ENCODE measurements at regions not wholly inside any gene's neighbourhood (a gene's known extent, or its start where the extent isn't known, plus 50 kb on each side); places are given as distances from the start of the nearest gene placed in this dataset.

DNA sequence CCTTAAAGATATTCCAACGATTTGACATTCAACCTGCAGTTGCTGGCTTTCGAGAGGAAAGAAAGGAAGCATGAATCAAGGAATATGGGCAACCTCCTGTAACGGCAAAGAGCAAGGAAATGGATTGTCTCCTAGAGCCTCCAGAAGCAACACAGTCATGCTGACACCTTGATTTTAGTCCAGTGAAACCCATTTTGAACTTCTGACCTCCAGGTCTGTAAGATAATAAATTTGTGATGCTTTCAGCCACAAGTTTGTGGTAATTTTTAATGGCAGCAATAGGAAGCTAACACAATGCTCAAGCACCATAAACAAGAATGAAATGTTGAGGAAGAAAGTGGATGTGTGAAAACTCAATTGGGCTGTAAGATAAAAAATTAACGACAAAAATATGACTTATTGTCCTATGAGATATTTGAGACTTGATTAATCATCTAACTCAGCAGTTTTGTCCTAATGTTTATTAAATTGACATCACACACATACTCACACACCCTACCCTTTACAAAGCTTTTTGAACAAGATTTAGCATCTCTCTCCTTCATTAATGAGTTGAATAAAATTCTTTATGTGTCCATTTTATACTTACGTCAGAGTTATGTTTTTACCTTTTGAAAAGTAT is 857.2 kb upstream of the INTU start:
- no peak for DNase-seq (ENCODE audit: low spot score)

DNA sequence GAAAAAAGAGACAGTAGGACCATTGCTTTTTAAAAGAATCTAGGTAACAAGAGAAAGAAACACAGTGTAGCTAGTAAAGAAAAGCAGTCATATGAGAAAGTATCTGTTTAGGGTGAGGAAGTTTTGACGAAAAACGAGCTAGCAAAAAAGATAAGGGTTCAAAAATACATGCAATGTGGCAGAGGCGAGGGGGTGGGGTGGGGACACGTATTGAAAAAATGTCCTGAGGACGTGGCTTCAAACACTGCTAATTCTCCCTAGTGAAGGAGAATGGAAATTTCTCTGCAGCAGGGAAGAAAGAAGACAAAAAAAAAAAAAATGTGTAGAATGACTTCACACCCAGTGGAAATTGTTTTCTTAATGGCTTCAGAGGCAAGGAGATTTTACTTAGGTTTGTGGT is 856.4 kb upstream of the INTU start:
- no peak for DNase-seq (ENCODE audit: low spot score)

DNA sequence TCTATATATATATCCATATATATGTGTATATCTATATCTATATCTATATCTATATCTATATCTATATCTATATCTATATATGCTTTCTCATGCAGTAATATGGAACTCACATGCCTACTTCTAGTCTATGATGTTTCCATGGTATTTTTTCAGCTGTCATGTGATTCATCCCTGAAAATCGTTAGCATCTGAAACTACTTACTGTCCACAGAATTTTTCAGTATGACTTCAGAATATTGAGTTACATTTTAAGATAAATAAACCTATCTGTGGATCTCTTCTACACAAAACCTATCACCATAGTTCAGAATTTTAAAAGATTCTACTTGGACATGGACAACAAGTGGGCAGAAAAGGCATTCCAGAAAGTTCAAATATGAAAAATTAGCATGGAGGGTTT is 855.1 kb upstream of the INTU start:
- DNase-seq (ENCODE audit: low spot score): no peak

DNA sequence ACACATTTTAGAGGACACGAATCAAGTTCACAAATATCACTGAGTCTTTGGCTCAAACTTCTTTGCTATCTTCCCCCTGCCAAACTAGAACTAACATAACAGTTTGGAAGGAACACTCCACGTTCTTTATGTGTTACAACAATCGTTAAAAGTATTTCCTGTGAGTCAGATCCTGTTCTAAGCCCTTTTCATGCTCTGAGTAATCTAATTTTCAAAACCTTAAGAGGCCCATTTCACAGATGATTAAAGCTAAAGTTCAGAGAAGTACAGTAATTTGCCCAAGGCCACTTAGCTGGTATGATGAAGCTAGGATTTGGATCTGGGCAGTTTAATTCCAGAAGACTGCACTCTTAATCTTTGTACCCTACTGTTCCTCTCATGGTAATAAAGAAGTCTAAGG is 854.4 kb upstream of the INTU start:
- DNase-seq (ENCODE audit: low spot score): no peak

DNA sequence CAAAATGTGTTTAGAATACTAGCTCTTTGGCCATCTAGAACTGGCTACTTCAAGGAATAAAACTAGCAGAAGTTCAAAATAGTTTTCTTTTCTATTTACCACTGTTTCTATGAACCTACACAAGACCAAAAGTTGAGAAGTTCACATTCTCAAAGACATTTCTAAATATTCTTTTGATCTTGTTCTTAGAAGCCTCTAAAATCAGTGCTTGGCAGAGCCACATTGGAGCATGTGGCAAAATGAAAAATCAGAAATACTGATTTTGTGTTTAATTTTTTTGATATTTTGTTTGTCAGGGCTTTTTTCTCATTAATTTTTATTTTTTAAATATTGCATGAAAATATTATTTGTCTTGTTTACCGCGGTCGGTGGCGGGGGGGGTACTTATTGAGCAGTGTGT is 853.8 kb upstream of the INTU start:
- no peak for DNase-seq (ENCODE audit: low spot score)

DNA sequence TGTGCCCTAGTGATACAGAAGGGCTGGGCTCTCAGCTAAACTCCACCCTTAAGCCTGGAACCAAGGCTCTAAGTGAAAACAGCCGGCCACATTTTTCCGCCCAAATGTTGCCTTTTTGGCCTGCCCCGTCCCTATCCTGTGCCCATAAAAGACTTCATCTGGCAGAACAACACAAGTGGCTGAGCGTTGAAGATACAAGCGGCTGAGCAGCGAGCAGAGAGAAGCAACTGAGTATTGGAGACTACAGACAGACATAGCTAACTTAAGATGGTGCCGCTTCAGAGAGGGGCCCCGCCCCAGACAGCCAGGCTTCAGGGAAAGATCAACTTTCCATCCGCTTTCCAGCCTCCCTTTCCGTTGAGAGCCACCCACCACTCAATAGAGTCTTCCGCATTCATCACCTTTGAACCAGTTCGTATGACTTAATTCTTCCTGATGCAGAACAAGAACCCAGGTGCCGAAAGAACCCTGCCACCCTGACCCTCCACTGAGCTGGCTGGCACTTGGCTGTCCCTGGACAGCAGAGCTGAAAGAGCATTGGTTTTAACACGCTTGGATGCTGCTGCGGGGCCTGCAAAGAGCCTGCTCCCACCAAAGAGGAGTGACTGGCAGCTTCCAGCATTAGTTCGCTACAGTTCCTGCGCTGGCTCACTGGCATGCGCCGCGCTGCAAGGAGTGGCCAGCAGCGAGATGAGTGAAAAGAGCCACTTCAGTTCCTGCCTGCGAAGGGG is 853.2 kb upstream of the INTU start:
- DNase-seq (ENCODE audit: low spot score): no peak

DNA sequence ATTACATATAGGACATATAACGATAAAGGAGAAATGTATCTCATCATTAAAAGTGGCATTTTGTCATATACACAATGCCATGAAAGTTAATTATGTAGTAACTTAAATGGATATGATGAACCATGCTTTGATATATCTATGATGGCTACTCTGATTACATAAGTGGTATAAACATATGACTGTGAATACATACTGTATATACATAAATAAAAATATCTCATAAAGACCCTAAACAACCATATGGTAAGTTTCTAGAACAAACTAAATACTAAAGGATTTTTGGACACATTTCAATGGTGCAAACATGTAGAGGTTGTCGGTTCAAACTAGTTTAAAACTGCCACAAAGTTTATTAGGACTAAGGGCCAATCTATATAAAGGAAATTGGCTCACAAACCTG is 849.6 kb upstream of the INTU start:
- DNase-seq (ENCODE audit: low spot score): no peak

DNA sequence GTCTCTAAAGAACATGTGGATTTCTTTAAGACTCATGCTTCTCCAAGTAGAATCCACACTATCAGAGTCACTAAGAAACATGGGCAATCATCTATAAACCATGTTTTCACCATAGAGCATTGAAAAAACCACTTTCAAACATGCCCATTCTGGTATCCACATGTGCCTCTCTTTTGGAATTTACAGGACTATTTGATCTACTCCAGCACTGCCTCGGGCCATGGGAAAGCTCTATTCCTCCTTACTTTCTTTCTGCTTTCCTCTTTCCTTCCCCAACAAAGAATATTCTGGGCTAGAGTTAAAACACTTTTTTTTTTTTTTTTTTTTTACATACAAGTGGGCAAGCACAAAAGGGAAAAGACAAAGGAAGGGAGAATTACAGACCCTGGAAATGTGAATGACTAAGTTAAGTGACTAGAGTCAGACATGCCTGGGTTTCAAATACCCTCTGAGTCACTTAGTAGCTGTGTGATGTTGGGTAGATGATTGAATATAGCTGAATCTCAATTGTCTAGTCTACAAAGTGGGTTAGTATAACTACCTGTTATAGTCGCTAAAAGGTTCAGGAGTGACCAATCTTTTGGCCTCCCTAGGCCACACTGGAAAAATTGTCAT is 847.7 kb upstream of the INTU start:
- no peak for DNase-seq (ENCODE audit: low spot score)

DNA sequence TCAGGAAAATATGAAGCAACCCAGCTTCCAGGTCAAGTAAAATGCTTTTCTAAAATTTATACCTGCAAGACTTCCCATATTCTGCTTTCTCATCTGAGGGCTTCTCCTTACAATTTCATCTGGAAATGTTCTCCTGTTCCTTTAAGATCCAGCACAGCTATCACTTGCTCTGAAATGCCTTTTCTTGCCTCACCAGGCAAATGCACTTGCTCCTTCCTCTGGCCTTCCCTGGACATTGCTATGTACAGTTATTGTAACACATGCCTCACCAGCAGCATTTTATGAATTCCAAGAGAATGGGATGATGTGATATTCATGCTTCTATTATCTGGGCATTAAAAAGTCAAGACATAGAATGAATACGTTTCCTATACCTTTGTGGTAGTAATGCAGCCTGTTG is 842.1 kb upstream of the INTU start:
- DNase-seq (ENCODE audit: low spot score): no peak

DNA sequence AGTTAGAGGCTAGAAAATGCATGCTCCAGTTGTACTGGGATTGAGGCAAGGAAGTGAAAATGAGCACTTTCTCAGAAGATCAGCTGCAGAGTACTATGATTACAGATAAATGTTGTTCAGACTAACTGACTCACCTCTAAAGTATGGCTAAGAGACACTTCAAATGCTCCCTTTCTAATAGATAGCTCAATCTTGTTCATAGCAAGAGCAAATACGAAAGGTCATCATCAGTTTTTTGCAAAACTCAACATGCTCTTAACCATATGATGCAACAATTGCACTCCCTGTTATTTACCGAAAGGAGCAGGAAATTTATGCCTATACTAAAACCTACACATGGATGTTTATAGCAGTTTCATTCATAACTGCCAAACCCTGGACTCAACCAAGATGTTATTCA is 838.4 kb upstream of the INTU start:
- no peak for DNase-seq (ENCODE audit: low spot score)

DNA sequence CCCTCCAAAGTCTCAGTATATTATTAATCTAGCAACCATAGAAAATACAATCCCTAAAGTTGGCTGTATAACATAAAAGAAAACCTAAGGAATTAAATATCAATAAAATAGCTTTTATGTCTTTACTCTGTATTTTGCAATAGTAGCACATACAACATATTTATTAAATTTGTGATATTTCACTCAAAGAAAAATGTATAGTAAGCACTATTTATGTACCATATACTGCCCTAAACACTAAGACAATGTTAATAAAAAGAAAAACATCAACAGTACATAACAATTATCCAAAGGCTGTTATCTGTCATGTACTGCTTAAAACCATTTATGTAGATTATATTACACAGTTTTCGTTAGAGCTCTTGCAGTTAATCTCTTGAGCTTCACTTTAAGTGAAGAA is 834.5 kb upstream of the INTU start:
- no peak for DNase-seq (ENCODE audit: low spot score)

DNA sequence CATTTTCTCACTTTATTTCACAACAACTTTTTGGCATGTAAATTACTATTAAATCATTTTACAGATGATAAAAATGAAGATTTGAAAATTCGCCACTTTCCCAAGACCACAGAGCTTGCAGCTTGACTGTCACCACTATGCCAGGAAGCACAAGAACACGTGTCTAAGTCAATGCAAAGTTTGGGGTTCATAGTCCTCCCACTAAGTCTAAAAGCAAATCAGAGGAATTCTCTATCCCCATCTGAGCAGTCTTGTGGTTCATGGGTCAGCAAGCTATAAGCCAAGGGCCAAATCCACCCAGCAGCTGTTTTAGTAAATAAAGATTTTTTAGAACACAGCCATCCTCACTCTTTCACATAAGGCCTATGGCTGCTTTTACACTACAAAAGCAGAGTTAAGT is 833.3 kb upstream of the INTU start:
- no peak for DNase-seq (ENCODE audit: low spot score)

DNA sequence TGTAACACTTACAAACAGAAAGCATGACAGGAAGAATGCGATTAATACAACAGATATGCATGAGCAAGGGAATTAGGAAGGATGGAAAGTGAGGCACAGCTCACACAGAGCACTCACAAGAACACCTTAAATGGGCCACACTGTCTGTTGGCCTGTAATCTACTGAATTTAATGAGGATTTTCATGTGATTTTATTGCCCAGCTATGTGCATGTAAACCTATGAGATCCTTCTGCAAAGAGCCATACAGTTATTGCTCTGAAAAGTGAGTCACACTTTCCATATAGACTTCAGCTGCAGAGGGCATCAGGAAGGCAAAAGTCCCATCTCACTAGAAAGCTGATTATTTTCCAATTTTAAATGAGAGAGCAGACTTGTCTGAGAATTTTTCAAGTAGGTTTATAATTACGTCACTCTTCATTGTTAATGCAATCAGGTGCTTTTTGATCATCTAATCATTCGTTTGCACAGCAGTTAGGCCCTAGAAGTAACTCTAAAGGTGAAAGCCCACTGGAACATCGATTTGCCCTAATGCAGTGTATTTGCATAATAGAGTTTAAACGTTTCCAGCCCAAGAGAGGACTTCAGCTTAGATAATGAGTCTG is 832.7 kb upstream of the INTU start:
- no peak for DNase-seq (ENCODE audit: low spot score)

DNA sequence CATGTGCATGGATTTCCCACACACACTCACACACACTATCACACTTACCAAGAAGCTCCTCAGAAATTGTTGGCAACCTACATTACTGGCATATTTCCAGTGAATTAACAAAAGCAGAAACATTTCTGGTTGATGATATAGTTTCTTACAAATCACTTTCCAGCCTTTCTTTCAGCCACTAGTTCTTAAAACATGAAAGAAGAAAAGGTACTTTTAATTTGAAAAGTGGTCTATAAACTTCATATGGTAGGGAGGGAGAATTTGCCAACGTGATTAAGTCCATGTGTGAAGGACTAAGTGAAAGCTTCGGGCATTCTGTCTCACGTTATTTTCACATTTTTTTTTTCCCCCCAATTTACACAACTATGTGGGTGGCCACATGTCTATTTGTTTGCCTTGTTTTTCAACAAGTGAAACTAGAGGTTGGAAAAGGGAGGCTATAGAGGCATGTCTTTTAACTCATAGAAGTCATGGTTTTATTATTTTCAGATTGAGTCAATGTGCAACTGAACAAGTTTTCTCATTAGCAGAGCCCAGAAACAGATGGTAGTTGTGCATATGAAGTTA is 832.1 kb upstream of the INTU start:
- no peak for DNase-seq (ENCODE audit: low spot score)

DNA sequence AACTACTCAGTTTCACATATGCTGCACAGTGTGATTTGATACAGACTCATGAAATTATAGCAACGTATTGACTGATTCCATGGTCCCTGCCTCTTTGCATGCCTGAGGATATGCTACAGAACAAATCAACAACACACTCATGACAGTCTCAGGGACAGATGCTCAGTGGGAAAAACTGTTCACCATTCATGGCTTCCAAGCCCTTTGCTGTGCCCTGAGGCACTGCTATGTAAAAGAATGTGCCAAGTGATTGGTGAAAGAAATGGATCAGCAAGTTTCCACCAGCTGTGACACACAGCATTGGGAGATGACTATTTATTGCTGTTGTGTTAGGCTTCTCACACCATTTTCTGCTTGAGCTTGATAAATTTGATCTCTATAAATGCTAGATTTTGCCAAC is 825.6 kb upstream of the INTU start:
- no peak for DNase-seq (ENCODE audit: low spot score)

DNA sequence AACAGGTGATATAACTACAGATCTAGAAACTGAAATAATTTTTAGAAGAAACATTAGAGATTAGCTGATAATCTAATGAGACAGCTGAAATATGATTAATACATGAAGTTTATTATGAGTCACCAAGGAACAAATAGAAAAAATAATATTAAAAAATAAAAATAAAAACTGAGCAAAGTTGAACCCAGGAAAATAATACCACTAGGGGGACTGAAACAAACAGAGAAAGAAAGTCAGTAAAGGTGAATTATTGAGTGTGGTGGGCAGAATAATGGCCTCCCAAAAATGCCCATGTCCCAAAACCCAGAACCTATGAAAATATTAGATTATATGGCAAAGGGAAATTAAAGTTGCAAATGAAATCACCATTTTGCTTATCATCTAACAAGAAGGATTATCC is 820.7 kb upstream of the INTU start:
- DNase-seq (ENCODE audit: low spot score): no peak

DNA sequence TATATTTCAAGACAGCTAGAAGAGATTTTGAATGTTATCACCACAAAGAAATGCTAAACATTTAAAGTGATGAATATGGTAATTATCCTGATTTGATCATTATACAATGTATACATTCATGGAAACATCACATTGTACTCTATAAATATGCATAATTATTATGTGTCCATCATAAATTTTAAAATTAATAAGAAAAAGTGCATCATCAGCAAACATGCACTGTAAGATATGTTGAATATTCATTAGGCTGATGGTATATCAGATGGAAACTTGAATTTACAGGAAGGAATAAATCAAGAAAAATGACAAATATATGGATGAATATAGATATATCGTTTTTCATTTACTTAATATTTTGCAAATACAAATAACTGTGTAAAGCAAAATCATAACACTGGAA is 812.1 kb upstream of the INTU start:
- DNase-seq (ENCODE audit: low spot score): no peak

DNA sequence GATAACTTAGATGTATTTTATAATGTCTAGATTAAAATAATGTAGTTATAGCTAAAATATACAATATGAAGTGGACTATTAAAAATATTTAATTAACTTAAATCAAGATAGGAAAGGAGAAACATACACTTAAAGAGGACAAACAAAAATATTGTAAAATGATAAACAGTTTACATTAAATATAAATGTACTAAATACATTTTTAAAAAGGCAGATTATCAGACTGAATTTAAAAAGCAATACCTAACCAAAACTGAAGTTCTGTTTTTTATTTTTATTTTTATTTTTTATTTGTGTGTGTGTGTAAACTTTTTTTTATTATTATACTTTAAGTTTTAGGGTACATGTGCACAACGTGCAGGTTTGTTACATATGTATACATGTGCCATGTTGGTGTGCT is 811.6 kb upstream of the INTU start:
- DNase-seq (ENCODE audit: low spot score): no peak

DNA sequence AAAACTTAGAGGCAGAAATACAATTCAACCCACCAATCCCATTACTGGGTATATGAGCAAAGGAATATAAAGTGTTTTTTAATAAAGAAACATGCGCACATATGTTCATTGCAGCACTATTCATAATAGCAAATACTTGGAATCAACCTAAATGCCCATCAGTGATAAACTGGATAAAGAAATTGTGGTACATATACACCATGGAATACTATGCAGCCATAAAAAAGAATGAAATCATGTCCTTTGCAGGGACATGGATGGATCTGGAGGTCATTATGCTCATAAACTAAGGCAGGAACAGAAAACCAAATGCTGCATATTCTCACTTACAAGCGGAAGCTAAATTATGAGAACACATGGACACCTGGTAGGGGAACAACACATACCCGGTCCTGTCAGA is 807.7 kb upstream of the INTU start:
- DNase-seq (ENCODE audit: low spot score): no peak

DNA sequence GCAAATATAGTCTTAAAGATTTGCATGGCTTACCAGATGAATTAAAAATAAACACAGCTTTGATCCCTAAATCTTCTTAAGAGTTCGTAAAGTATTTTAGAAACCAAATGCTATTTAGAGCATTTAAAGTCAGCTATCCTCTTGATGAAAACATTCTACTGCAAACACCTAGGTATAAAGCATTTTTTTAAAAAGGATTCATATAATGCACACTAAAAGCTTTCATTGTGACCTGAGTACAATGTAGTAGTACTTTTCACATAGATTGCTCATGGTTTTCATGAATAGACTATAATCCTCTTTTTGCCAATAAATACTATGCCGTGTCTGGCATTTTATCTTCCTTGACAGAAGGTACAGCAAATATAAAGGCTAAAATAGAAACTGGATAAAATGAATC is 805.1 kb upstream of the INTU start:
- no peak for DNase-seq (ENCODE audit: low spot score)

DNA sequence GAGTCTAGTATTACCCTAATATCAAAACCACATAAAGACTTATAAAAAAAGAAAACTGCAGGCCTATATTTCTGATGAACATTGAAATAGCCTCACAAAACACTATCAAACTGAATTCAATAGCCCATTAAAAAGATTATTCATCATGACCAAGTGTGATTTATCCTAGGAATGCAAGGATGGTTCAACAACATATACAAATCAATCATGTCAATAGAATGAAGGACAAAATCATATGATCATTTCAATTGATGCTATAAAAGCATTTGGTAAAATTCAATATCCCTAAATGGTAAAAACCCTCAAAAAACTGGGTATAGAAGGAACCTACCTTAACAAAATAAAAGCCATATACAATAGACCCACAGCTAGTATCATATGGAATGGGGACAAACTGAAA is 797.9 kb upstream of the INTU start:
- DNase-seq (ENCODE audit: low spot score): no peak

DNA sequence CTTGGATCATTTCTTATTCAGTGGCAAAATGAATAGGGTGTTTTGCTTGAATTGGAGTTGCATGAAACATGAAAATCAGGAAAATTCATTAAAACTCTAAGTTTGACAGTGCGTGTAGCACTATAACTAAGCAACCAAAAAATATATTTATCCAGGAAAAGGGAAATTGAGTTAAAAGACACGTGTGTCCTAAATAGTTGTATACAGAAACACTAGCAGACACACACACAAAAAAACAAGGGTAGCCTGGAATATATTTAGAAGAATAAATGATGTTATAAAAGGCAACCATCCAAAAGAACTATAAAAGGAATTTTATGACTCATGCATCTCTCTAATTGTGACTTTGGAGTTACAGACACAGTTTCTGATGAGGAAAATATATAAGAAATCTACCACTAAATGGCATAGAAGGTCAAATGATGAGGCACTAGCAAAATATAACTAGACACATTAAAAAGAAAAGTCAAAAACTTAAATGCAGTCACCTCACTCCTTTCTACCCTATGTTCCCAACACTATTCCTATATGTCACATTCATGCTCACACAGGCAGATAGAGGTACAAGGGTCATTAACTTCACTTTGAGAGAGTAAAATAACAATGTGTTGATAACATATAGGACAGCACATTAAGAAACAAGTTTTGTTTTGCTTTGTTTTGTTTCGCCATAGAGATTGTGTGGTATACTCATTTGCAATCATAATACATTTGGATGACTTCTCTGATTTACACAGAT is 793.6 kb upstream of the INTU start:
- DNase-seq (ENCODE audit: low spot score): no peak
